Hindlimb muscle (tissue), 1 donor: ENCODE measurements at regions not wholly inside any gene's neighbourhood (a gene's known extent, or its start where the extent isn't known, plus 50 kb on each side); places are given as distances from the start of the nearest gene placed in this dataset.

Experiments used
- DNase-seq: peaks from one replicate; pipeline ENCODE4 v3.0.0-alpha.2; 2013

GRCh38 chr13:32914686-32915085, 101.5 kb upstream of the KL start:
- no peak for DNase-seq

DNA sequence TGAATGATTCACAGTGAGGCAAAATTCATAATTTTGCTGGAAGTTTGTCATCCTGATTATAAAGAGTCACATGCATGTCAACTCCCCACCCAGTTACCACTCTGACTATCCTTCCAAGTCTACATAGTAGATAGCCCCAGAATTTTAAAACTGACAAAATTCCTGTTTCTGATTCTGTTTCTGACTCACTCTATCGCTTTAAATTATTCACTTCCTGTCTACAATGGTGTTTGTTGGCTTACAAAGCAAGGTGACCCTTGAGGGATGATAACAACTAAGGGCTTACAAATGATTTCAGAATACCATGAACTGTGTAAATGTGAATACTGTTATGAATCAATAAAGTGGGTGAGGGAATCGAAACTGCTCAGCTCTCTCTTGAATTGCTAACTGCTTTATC, 98.7 kb upstream of the KL start:
- no peak for DNase-seq

DNA sequence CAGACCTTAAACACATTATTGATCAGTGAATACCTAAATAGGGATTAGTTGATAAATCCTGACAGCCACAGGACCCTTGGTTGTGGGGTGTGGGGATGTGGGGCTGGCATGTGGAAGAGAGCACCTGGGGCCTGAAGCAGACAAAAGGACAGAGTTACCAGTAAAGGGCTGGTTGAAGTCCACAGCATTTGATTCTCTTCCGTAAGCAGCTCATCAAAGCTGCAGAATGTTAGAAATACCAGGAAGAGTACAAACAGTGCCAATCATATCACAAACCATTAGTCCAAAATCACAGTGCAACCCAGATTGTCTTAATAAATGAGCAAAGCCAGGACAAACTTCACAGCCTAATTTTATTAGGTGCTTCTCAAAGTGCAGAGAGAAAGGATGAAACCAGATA, 92.5 kb upstream of the KL start:
- DNase-seq: no peak

- no peak for DNase-seq
Observed at GRCh38 chr13:32924886-32925285, 91.3 kb upstream of the KL start.

DNA sequence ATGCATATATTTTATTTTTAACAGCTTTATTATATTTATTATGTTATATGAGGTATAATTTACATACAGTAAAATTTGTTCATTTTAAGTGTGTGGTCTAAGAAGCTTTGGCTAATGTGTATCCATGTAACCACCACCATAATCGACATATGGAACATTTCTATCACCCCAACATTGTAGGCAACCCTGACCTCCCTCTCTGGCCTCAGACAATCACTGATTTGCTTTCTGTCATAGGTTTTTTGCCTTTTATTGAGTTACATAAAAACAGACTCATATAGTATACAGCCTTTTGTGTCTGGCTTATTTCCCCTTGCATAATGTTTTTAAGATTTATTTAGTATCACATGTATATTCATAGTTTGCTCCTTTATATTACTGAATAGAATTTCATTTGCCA, 90.7 kb upstream of the KL start:
- no peak for DNase-seq

DNA sequence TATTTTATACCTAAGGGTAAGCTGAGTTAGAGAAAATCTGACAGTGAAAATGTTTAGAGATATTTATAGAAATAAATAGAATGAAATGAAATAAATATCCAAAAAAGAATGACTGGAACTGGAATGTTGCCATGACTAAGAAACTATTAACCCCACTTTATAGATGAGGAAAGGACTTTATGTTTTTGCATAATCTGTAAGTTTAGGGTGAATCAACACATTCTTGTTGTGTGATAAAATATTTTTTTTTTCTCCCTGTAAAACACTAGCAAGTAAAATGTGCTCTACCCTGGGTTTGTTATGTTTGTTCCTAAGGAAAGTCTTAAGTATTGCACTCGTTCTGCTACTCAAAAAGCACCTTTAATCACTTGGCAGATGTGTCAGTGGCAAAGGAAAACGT, 83.8 kb upstream of the KL start:
- no peak for DNase-seq

DNA sequence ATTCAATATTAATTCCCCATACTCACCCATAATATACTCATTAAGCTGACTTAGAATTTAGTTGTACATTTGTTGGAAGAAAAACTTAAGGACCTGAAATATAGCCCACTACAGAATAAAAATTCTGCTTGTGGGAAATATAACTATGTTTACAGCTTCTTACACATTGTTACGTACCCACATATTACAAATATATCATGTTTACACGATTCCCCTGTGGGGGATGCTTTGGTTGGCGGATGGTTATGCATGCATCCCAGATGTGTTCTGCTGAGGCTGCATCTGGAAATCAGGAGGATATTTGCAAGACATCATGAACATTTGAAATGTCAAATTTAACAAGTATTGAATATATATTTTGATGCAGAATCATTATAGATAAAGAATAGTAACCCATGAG, 79.5 kb upstream of the KL start:
- DNase-seq: no peak

DNA sequence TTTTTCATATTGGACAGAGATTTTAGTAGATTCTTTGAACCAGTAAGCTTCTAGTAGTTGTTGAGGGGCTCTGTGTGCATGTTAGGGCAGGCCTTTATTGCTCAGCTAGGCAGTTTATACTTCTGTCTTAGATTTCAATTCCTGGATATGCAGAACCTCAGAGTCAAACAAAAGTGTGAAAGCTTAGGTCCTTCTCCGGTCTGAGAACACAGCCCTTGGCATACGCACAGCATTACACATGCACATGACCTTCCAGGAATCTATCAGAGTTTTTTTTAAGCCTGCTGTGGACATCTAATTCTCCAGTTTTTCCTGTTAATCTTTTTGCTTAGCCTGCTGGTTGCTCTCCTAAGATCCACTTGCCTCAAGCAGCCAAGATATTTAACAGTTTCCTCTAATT, 77.9 kb upstream of the KL start:
- DNase-seq: no peak

DNA sequence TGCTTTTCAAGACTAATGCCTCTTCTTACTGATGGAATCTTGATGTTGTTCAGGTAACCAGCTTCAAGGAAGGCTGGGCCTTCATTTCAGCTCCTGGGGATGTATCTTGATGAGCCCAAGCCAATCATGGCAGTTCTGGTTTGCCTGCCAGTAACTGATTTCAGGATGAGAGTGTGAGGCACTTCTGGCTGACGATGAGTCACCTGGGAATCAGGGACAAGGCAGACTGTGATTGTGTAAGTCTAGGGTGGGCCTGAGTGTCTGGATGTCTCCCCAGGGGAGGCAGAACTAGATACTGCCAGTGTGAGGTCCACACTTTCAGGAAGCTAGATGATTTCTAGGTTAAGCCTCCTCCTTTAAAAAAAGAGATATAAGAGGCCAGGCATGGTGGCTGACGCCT, 77.3 kb upstream of the KL start:
- no peak for DNase-seq

- DNase-seq: peak; percentile 19
Observed at GRCh38 chr13:32940601-32941000, 75.6 kb upstream of the KL start.

- no peak for DNase-seq
Observed at GRCh38 chr13:32941368-32941767, 74.9 kb upstream of the KL start.

GRCh38 chr13:32946558-32946957, 69.7 kb upstream of the KL start:
- no peak for DNase-seq

- no peak for DNase-seq
Observed at GRCh38 chr13:32947411-32948276, 68.6 kb upstream of the KL start.

DNA sequence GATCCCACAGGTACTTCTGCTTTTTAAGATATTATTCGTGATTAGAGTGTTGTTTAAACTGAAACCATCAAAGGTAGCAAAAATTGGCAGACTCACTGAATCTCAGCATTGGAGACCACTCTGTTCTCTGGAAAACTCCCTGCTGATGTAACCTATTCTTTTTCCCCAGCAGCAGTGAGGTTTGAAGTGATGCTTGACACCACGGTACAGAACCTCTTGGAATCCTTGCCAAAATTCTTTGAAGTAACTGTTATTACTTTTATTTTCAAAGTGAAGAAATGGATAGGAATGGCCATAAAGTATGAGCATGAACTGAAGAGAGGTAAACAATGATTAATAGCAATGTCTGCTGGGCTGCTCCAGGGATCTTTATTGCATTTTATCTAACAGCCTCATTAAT, 66.4 kb upstream of the KL start:
- no peak for DNase-seq

DNA sequence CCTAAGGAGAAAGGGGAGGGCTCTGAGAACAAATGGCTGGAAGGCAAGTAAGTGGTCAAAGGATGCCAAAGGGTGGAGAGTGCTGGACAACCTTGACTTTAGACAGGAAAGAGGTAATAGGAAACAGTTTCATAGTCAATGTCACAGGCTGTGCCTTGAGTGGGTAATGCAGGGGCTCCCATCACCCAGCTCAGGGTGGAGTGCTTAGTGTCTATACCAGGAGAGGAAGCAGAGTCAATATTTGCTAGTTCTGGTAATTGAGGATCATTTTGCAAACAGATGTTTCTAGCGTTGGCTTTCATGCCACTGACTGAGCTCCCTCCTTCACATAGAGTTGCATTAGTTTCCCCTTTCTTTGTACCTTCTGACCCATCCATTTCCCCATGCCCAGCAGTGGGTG, 64.6 kb upstream of the KL start:
- no peak for DNase-seq

DNA sequence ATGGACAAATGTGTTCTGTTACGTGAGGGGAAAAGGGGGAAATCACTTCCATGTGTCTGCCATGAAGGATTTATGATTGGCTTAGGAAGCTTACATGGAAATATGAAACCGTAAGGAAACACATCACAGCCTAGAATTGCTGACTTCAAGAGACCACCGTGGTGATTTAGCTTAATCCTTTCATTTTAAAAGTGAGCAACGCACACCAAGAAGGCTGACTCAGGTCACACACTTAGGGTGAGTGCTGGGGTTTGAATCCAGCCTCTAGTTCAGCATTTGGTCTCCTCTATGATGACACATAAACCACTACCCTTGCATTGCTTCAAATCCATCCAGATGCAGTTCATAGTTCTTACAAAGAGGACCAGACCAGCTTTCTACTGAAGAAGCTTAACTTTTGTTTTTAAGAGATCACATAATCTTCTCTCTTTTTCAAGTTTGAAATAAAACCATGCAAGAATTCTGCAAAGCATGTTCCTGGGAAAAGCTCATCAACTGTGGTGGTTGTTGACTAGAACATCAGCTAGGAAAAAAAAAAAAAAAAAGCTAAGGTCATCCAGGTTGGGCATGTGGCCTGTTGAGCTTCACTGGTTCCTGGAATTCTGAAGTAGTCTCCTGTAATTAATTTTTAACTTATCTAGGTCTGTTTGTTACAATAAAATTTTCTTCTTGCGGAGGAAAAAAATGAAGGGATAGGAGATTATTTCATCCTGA, 60.2 kb upstream of the KL start:
- no peak for DNase-seq

- no peak for DNase-seq
Observed at GRCh38 chr13:32956595-32956933, 59.7 kb upstream of the KL start.

DNA sequence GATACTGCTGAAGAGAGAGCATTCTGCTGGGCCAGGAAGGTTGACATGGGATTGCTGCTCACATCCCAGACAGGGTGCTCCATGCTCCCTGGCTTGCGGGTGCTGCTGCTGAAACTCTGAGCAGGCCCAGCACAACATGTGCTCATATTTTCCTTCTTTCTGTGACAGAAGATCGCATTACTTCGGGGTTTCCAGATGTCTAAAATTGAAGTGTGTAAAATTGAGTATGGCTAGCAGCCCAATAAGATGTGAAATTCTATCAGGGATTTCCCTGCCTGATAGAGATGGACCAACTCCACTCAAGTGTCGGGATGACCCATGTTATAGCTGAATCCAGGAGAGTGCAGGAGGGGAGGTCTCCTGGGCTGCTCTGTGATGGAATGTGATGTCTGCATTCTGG, 55.6 kb upstream of the KL start:
- DNase-seq: no peak

- no peak for DNase-seq
Observed at GRCh38 chr13:32961724-32962123, 54.5 kb upstream of the KL start.

DNA sequence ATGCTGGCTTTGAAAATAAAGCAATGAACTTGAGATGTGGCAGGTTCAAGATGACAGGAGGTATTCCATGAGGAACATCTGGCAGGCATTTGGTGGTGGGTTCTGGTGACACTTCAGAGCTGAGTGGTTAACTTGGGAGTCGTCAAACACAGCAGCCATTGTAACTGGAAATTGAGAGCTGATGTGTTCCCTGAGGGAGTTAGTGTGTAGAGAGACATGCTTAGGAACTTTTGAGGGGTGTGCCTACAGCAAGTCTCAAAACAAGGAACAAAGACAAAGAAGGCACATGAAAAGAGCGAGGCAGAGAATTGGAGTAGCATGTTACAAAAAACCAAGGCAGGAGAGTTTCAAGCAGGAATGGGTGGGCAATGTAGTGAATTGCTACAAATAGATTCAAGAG, 53.9 kb upstream of the KL start:
- DNase-seq: no peak

GRCh38 chr13:32964987-32965386, 51.2 kb upstream of the KL start:
- no peak for DNase-seq
